ENCODE measurements at regions not wholly inside any gene's neighbourhood (a gene's known extent, or its start where the extent isn't known, plus 50 kb on each side); places are given as distances from the start of the nearest gene placed in this dataset.
"Not testable (repeated sequence)": the region's sequence is repeated elsewhere in the genome, so short reads cannot be mapped to it uniquely, and the experiment has no call there.

- TF ChIP-seq ZNF274 (IDR thresholded peaks at IDR 0.05; ENCODE audit: low read depth, low read length) (no peak), SUZ12 (IDR thresholded peaks at IDR 0.05; ENCODE audit: extremely low read depth, insufficient read depth, insufficient read length) (no peak), YY1 (IDR thresholded peaks at IDR 0.05; ENCODE audit: insufficient read depth, insufficient read length) (no peak)
- H3K9me3 ChIP-seq (ENCODE audit: insufficient read depth, low read length): peaks cover 15% of the 10 kb centered on the region
- no peaks in the 10 kb centered on the region for H3K27me3 ChIP-seq (ENCODE audit: insufficient read depth, insufficient read length)
- H3K9ac ChIP-seq (ENCODE audit: insufficient read length, low read depth): no peak overlapping the region
- no peak overlapping the region for H3K4me3 ChIP-seq (ENCODE audit: insufficient read length, low read depth)
- DNase-seq (ENCODE audit: low read depth, low spot score): no peak
- H3K4me1 ChIP-seq (ENCODE audit: insufficient read depth, insufficient read length): no peaks in the 10 kb centered on the region
- H3K36me3 ChIP-seq (ENCODE audit: insufficient read depth, insufficient read length, low read length): no peaks in the 10 kb centered on the region
Observed at GRCh38 chr21:33993286-33994231, 78.0 kb upstream of the ATP5PO start.

GRCh38 chr21:33992412-33992811 is 76.8 kb upstream of the ATP5PO start:
- not testable (repeated sequence) for H3K36me3 ChIP-seq (ENCODE audit: insufficient read depth, insufficient read length, low read length); DNase-seq (ENCODE audit: low read depth, low spot score); H3K27me3 ChIP-seq (ENCODE audit: insufficient read depth, insufficient read length); H3K4me1 ChIP-seq (ENCODE audit: insufficient read depth, insufficient read length); H3K9ac ChIP-seq (ENCODE audit: insufficient read length, low read depth); H3K4me3 ChIP-seq (ENCODE audit: insufficient read length, low read depth)
- peaks cover 15% of the 10 kb centered on the region for H3K9me3 ChIP-seq (ENCODE audit: insufficient read depth, low read length)

GRCh38 chr21:33991133-33991532 is 75.5 kb upstream of the ATP5PO start:
- H3K9ac ChIP-seq (ENCODE audit: insufficient read length, low read depth): no peak overlapping the region
- H3K4me3 ChIP-seq (ENCODE audit: insufficient read length, low read depth): no peak overlapping the region
- no peak for DNase-seq (ENCODE audit: low read depth, low spot score)
- TF ChIP-seq YY1 (IDR thresholded peaks at IDR 0.05; ENCODE audit: insufficient read depth, insufficient read length) (no peak), SUZ12 (IDR thresholded peaks at IDR 0.05; ENCODE audit: extremely low read depth, insufficient read depth, insufficient read length) (no peak), ZNF274 (IDR thresholded peaks at IDR 0.05; ENCODE audit: low read depth, low read length) (no peak)
- peaks cover 5% of the 10 kb centered on the region for H3K4me1 ChIP-seq (ENCODE audit: insufficient read depth, insufficient read length)
- H3K27me3 ChIP-seq (ENCODE audit: insufficient read depth, insufficient read length): no peaks in the 10 kb centered on the region
- H3K36me3 ChIP-seq (ENCODE audit: insufficient read depth, insufficient read length, low read length): no peaks in the 10 kb centered on the region
- H3K9me3 ChIP-seq (ENCODE audit: insufficient read depth, low read length): peaks cover 9% of the 10 kb centered on the region

GRCh38 chr21:33989440-33989839 is 73.8 kb upstream of the ATP5PO start:
- H3K36me3 ChIP-seq (ENCODE audit: insufficient read depth, insufficient read length, low read length): no peaks in the 10 kb centered on the region
- H3K4me1 ChIP-seq (ENCODE audit: insufficient read depth, insufficient read length): peaks cover 20% of the 10 kb centered on the region
- H3K27me3 ChIP-seq (ENCODE audit: insufficient read depth, insufficient read length): no peaks in the 10 kb centered on the region
- H3K9ac ChIP-seq (ENCODE audit: insufficient read length, low read depth): no peak overlapping the region
- no peak for DNase-seq (ENCODE audit: low read depth, low spot score)
- TF ChIP-seq SUZ12 (IDR thresholded peaks at IDR 0.05; ENCODE audit: extremely low read depth, insufficient read depth, insufficient read length): no peak
- TF ChIP-seq ZNF274 (IDR thresholded peaks at IDR 0.05; ENCODE audit: low read depth, low read length): no peak
- no peak overlapping the region for H3K4me3 ChIP-seq (ENCODE audit: insufficient read length, low read depth)
- H3K9me3 ChIP-seq (ENCODE audit: insufficient read depth, low read length): peaks cover 4% of the 10 kb centered on the region; the same call in 1 of the 2 replicates

- no peak for DNase-seq (ENCODE audit: low read depth, low spot score)
- Histone ChIP-seq H3K4me1 (ENCODE audit: insufficient read depth, insufficient read length) (peaks cover 20% of the 10 kb centered on the region), H3K4me3 (ENCODE audit: insufficient read length, low read depth) (no peak overlapping the region), H3K9ac (ENCODE audit: insufficient read length, low read depth) (no peak overlapping the region), H3K27me3 (ENCODE audit: insufficient read depth, insufficient read length) (no peaks in the 10 kb centered on the region), H3K9me3 (ENCODE audit: insufficient read depth, low read length) (peaks cover 4% of the 10 kb centered on the region; the same call in 1 of the 2 replicates), H3K36me3 (ENCODE audit: insufficient read depth, insufficient read length, low read length) (no peaks in the 10 kb centered on the region)
- TF ChIP-seq YY1 (IDR thresholded peaks at IDR 0.05; ENCODE audit: insufficient read depth, insufficient read length) (no peak), ZNF274 (IDR thresholded peaks at IDR 0.05; ENCODE audit: low read depth, low read length) (no peak), SUZ12 (IDR thresholded peaks at IDR 0.05; ENCODE audit: extremely low read depth, insufficient read depth, insufficient read length) (no peak)
Observed at GRCh38 chr21:33988237-33989017, 72.8 kb upstream of the ATP5PO start.

- H3K27me3 ChIP-seq (ENCODE audit: insufficient read depth, insufficient read length): no peaks in the 10 kb centered on the region
Observed at GRCh38 chr21:33987461-33987860, 71.9 kb upstream of the ATP5PO start.

More at GRCh38 chr21:33987461-33987860, 71.9 kb upstream of the ATP5PO start:
- no peaks in the 10 kb centered on the region for H3K9me3 ChIP-seq (ENCODE audit: insufficient read depth, low read length)
- H3K4me3 ChIP-seq (ENCODE audit: insufficient read length, low read depth): no peak overlapping the region
- TF ChIP-seq YY1 (IDR thresholded peaks at IDR 0.05; ENCODE audit: insufficient read depth, insufficient read length) (no peak), SUZ12 (IDR thresholded peaks at IDR 0.05; ENCODE audit: extremely low read depth, insufficient read depth, insufficient read length) (no peak), ZNF274 (IDR thresholded peaks at IDR 0.05; ENCODE audit: low read depth, low read length) (no peak)
- H3K36me3 ChIP-seq (ENCODE audit: insufficient read depth, insufficient read length, low read length): no peaks in the 10 kb centered on the region
- H3K9ac ChIP-seq (ENCODE audit: insufficient read length, low read depth): no peak overlapping the region
- no peak for DNase-seq (ENCODE audit: low read depth, low spot score)
- peaks cover 20% of the 10 kb centered on the region for H3K4me1 ChIP-seq (ENCODE audit: insufficient read depth, insufficient read length)
